ENCODE measurements at regions not wholly inside any gene's neighbourhood (a gene's known extent, or its start where the extent isn't known, plus 50 kb on each side); places are given as distances from the start of the nearest gene placed in this dataset.

- no peaks in the 10 kb centered on the region for H3K36me3 ChIP-seq
- H3K9me3 ChIP-seq: no peaks in the 10 kb centered on the region
- ATAC-seq: no peak
- H3K4me3 ChIP-seq: no peak overlapping the region
- H3K4me1 ChIP-seq: no peaks in the 10 kb centered on the region
- DNase-seq: no peak
- TF ChIP-seq CTCF (IDR thresholded peaks at IDR 0.05): no peak
- no peak overlapping the region for H3K27ac ChIP-seq
- no peaks in the 10 kb centered on the region for H3K27me3 ChIP-seq
- intact Hi-C loops (cut with DNase I): no loop called here
Measured at GRCh38 chr1:164470996-164471395, 88.0 kb upstream of the PBX1 start.

- ATAC-seq: no peak
- H3K4me3 ChIP-seq: no peak overlapping the region
- H3K27ac ChIP-seq: no peak overlapping the region
- H3K4me1 ChIP-seq: no peaks in the 10 kb centered on the region
- no peaks in the 10 kb centered on the region for H3K36me3 ChIP-seq
- DNase-seq: no peak
- H3K27me3 ChIP-seq: no peaks in the 10 kb centered on the region
- H3K9me3 ChIP-seq: no peaks in the 10 kb centered on the region
- no peak for TF ChIP-seq CTCF (IDR thresholded peaks at IDR 0.05)
- intact Hi-C loops (cut with DNase I): no loop called here
Measured at GRCh38 chr1:164472841-164473240, 86.1 kb upstream of the PBX1 start.

- intact Hi-C loops (cut with DNase I): no loop called here
- no peak for DNase-seq
- Histone ChIP-seq H3K9me3 (no peaks in the 10 kb centered on the region), H3K4me1 (no peaks in the 10 kb centered on the region), H3K4me3 (no peak overlapping the region), H3K27me3 (no peaks in the 10 kb centered on the region), H3K36me3 (no peaks in the 10 kb centered on the region), H3K27ac (no peak overlapping the region)
- no peak for ATAC-seq
- TF ChIP-seq CTCF (IDR thresholded peaks at IDR 0.05): no peak
Measured at GRCh38 chr1:164473544-164473943, 85.4 kb upstream of the PBX1 start.

GRCh38 chr1:164475834-164476233 is 83.2 kb upstream of the PBX1 start:
- Histone ChIP-seq H3K36me3 (no peaks in the 10 kb centered on the region), H3K9me3 (no peaks in the 10 kb centered on the region), H3K27me3 (no peaks in the 10 kb centered on the region), H3K4me3 (no peak overlapping the region), H3K4me1 (no peaks in the 10 kb centered on the region), H3K27ac (no peak overlapping the region)
- intact Hi-C loops (cut with DNase I): no loop called here
- TF ChIP-seq CTCF (IDR thresholded peaks at IDR 0.05): no peak
- no peak for DNase-seq
- ATAC-seq: no peak

GRCh38 chr1:164477343-164477742 is 81.6 kb upstream of the PBX1 start:
- Histone ChIP-seq H3K9me3 (no peaks in the 10 kb centered on the region), H3K27me3 (no peaks in the 10 kb centered on the region), H3K27ac (no peak overlapping the region), H3K4me1 (no peaks in the 10 kb centered on the region), H3K36me3 (no peaks in the 10 kb centered on the region), H3K4me3 (no peak overlapping the region)
- intact Hi-C loops (cut with DNase I): no loop called here
- no peak for DNase-seq
- TF ChIP-seq CTCF (IDR thresholded peaks at IDR 0.05): no peak
- no peak for ATAC-seq

Data from left lung (tissue), 4 donors.